NCI-H2227 (cell line): ENCODE measurements at regions not wholly inside any gene's neighbourhood (a gene's known extent, or its start where the extent isn't known, plus 50 kb on each side); places are given as distances from the start of the nearest gene placed in this dataset.
"Not testable (repeated sequence)": the region's sequence is repeated elsewhere in the genome, so short reads cannot be mapped to it uniquely, and the experiment has no call there.

ENCODE experiments used
- DNase-seq: peaks from one replicate; lab custom pipeline; 2025; ENCODE audit not compliant: unreplicated experiment; lab: John Stamatoyannopoulos, UW

- not testable (repeated sequence) for DNase-seq
Measured at GRCh38 chr15:34528055-34528754, 55.2 kb downstream of the GOLGA8B start.

GRCh38 chr15:34527641-34528040, 55.8 kb downstream of the GOLGA8B start:
- not testable (repeated sequence) for DNase-seq

GRCh38 chr15:34523849-34524248, 59.6 kb downstream of the GOLGA8B start:
- DNase-seq = not testable (repeated sequence)

DNA sequence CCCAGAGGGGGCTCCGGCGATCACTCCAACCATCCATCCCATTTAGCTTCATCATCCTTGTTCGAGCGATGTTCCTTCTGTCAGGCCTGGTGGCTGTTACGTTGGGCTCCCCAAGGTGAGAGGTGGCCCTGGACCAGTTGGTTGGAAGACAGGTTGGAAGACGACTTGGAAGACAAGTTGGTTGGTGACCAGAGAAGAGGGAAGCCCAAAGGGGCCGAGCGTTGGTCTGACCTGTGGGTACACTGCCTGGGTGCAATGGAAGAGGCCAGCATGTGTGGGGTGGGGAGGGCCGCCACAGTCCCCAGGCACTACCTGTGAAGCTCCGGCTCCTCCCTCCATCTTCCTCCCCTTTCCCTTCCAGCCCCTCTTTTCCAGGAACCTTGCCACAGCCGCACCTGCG, 60.9 kb downstream of the GOLGA8B start:
- not testable (repeated sequence) for DNase-seq

DNA sequence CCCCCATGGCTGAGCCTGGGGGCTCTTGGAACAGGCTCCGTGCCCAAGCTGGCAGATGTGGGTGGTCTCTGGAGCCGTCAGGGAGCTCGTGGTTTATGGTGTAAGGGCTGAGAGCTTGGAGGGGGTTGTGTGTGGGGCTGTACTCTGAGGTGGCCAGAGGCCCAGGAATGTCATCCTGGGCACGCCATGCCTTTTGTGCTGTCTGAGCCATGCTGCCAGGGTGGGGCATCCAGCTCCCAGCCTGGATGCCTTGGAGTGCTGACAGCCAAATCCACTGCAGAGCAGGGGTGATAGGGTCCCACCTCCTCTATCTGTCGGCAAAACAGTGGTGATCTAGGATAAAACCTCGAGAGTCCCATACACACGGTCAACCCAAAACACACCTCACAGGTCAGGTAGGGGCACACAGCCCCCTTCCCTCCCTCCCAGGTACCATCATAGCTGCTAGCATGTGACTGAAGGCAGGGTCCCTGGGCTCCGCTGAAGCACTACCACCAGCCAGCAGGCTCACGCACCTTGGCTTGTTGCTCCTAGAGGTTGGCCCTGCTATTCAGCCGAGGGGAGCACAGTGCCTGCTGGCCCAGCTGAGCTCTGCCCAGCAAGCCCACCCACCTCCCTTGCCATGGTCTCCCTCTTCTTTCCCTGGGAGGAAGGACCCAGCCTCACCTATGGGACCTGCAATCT, 61.5 kb downstream of the GOLGA8B start:
- not testable (repeated sequence) for DNase-seq

GRCh38 chr15:34520566-34520965, 62.9 kb downstream of the GOLGA8B start:
- DNase-seq = no peak

GRCh38 chr15:34520010-34520409, 63.4 kb downstream of the GOLGA8B start:
- DNase-seq = not testable (repeated sequence)

- DNase-seq = no peak
Measured at GRCh38 chr15:34514251-34514670, 69.2 kb downstream of the GOLGA8B start.

DNA sequence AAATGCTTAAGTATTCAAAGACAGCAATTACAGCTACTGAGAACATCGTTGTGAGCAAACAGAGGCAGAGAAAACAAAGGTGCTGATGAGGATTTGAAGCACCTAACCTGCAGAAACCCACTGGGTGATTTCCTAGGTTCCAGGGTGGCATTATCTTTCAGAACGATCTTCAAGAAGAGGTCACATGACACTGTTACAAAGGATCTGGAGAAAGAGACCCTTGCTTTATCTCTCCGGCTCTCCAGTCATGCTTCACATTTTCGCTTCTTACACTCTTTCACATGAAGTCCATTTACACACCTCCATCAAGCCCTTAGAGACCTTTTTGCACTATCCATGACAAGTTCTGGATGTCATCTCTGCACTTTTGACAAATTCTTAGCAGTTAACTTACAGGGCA, 70.8 kb downstream of the GOLGA8B start:
- no peak for DNase-seq

DNA sequence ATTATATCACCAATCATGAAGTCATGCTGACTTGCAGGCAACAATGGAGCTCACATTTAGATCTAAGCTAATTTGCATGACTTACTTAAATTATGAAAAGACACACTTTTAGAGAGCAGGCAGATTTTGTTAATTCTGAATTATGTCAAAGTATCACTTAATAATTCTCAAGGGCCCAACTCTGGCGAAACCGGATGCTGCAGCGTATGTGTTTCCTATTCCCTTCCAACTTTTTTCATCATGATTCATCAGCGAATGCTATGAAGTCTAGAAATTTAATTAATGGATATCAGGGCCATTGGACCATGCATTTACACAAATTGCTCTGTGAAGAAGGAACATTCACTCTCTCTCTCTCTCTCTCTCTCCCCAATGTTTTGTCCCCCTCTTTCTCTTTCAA, 63.5 kb upstream of the GOLGA8A start:
- DNase-seq = no peak

GRCh38 chr15:34496207-34496995, 58.8 kb upstream of the GOLGA8A start:
- DNase-seq = no peak

DNA sequence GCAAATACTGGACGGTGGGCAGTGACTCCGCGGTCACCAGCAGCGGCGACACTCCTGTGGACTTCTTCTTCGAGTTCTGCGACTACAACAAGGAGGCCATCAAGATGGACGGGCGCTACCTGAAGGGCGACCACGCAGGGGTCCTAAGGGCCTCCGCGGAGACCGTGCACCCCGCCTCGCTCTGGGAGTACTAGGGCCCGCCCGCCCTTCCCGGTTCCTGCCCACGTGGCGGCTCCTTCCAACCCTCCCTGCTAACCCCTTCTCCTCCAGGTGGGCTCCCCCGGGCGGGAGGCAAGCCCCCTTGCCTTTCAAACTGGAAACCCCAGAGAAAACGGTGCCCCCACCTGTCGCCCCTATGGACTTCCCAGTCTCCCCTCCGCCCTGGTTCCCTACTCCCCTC, 58.1 kb upstream of the GOLGA8A start:
- DNase-seq = not testable (repeated sequence)

DNA sequence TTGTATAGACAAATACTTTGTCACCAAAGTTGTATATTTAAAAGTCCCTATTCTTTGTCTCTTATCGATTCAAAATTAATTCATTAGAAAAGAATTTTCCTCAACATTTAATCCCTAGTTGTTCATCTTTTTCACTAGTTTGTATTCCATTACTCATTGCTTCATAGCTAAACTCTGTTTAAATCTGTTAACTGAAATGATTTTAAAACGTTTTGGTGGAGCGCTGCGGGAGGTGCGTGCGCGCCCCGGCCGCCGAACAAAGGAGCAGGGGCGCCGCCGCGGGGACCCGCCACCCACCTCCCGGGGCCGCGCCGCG, 56.4 kb upstream of the GOLGA8A start:
- DNase-seq = no peak

DNA sequence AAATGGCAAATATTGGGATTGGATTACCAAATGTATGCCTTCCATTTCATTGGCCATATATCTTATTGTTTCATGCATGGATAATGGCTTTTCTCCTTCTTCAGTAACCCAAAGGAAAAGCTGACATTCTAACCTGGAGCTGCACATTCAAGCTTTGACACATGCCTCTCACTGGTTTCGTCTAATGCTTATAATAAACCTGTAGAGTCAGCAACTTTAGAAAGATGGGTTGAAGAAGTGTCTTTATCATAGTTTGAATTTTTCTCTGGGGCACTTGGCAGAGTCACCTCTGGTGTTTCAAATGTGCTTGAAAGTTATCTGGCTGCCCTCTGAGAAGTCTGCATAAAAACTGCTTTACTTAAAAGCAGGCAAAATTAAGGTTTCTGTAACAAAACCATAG, 55.4 kb upstream of the GOLGA8A start:
- DNase-seq = no peak

DNA sequence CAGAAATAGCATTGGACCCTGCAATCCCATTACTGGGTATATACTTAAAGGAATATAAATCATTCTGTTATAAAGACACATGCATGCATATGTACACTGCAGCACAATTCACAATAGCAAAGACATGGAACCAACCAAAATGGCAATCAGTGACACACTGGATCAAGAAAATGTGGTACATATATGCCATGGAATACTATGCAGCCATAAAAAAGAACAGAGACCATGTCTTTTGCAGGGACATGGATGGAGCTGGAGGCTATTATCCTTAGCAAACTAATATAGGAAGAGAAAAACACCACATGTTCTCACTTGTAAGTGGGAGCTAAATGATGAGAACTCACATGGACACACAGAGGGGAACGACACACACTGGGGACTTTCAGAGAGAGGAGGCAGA, 53.9 kb upstream of the GOLGA8A start:
- not testable (repeated sequence) for DNase-seq

- no peak for DNase-seq
Measured at GRCh38 chr15:34490417-34491193, 53.0 kb upstream of the GOLGA8A start.

DNA sequence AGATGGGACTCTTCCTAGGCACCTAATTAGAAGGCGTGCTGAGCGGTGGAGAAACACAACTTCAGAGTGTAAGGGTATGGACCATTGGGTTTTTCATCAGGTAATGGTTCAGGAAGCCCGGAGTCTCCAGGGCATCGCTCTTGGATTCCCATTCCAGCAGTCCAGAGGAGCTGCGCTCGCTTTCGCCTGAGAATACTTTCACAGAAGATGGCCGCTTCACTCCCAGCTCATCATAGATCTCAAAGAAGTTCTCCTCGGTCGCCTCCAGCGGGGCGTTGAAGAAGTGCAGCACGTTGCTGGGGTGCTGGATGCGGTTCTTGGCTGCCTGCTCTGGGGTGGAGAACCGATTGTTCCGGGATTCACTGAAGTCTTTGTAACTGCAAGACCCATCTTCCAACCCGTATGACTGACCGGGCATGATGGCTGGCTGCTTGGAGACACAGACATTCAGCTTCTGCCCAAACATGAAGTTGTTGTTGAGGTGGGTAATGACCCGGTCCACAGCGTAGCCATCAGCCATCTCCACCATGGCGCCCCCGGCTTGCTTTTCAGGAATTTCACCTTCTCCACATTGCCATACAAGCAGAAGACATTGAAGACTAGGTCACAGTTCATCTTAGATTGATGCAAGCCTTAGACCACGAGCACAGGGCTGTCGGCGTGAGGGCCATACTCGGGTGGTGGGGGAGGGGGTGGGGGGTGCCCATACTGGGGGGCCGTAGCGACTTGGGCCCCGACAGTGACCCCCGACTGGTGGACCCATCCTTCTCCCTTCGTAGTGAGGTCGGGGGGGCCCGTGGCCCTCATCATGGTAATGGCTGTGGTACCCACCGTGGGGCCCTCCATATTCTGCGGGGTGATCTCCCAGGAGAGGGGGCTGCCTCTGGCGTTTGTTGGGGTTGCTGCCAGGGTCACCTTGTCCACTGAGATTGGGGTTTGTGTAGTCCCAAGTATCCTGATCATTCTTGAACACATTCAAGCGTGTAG, 51.7 kb upstream of the GOLGA8A start:
- peak; percentile 63 for DNase-seq
